Right ventricle myocardium superior (tissue), 1 donor: ENCODE measurements at regions not wholly inside any gene's neighbourhood (a gene's known extent, or its start where the extent isn't known, plus 50 kb on each side); places are given as distances from the start of the nearest gene placed in this dataset.
"Not testable (repeated sequence)": the region's sequence is repeated elsewhere in the genome, so short reads cannot be mapped to it uniquely, and the experiment has no call there.

ENCODE experiments used
- ATAC-seq: fragments of 200-7000 bp; cut with Tn5 transposase; one replicate; pipeline ENCODE4 v1.9.1; 2020; ENCODE audit warnings: mild to moderate bottlenecking; ENCODE audit not compliant: poor library complexity
- DNase-seq: peaks from one replicate; pipeline ENCODE4 v3.0.0-alpha.2; 2020
- intact Hi-C: fragments of 100-400 bp; cut with DNase I; formaldehyde crosslinking; loops from one replicate; pipeline ENCODE4 v1.11.2; 2022
- donor health status: DM: no; HTN: yes; CAD: no; lungs with severe emphysema.

DNA sequence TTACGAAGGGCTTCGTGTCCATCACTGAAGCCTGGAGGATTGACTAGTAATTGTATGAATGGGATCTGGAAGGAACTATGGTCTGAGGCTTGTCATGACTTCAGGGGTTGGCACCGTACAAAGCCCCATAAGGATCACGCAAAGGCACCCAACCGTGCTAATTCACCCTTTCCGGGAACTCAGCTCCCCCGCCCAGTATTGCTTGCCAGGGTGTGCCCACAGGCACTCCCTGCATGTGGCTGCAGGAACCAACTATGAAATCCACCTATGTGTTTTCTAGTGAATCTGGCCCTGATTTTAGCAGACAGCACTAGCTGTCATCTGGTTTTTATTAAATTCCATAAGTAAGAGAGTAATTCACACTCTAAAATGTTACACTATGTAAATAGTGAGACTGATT is 139.2 kb downstream of the TM2D1 start:
- intact Hi-C loops, result loop anchor here (10.0 kb wide), 1 partner anchor 101 kb away; no protein-coding TSS in a partner anchor
- ATAC-seq, result no peak
- no peak for DNase-seq

DNA sequence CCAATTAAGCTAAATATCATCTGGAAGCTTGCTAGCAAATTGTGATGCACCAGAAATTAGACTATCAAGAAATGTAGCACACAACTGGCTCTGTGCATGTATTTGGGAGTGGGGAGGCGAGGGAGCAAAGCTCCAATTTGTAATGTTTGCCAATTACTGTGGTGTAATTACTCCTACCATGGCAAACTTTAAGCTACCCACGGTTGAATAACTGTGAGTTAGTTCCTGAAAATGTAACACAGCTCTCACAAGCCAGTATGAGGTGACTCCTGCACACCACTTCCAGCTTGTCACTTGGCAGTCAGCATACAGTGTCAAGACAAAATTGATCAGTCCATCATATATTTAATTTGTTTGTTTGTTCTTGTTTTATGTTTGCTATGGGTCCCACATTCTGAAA is 141.2 kb downstream of the TM2D1 start:
- intact Hi-C loops, result loop anchor here (10.0 kb wide), 1 partner anchor 99 kb away; no protein-coding TSS in a partner anchor

DNA sequence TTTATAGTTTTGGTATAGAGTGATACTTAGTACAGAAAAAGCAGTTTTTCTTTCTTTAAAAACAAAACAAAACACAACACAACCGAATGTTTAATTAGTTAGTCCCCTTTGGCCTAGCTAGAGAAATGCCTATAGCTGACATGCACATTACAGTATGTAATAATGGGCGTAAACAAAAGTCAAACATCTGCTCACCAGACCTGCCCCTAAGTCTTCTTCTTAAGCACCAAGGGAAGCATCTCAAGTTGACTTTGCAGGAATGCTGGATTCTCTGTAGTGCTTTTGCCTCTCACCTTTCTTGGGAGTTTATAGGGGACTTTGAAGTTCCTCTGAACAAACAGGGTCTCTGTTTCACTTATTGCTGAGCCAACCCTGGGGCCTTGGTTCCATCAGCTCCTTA is 143.7 kb downstream of the TM2D1 start:
- intact Hi-C loops, result loop anchor here (10.0 kb wide), 1 partner anchor 96 kb away; no protein-coding TSS in a partner anchor
- no peak for DNase-seq
- ATAC-seq, result no peak

More for the DNA sequence above, 141.2 kb downstream of the TM2D1 start:
- ATAC-seq, result no peak
- no peak for DNase-seq

DNA sequence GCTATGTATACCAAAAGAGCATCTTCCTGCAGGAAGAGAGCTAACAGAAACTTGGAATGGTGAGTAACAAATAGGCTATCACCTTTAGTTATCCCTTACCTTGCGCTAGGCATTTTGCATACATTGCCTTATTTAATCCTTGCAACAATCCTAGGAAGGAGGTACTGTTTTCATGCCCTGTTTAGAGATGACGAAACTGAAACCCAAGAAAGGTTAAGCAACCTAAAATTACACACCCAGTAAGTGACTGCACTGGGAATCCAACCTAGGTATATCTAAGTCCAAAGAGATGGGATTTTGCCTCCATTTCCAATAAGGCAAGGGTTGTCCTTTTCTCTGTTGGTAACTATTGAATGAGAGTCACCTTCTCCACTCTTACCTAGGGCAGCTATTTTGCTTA is 144.5 kb downstream of the TM2D1 start:
- DNase-seq, result no peak
- intact Hi-C loops, result loop anchor here (10.0 kb wide), 1 partner anchor 96 kb away; no protein-coding TSS in a partner anchor
- no peak for ATAC-seq

DNA sequence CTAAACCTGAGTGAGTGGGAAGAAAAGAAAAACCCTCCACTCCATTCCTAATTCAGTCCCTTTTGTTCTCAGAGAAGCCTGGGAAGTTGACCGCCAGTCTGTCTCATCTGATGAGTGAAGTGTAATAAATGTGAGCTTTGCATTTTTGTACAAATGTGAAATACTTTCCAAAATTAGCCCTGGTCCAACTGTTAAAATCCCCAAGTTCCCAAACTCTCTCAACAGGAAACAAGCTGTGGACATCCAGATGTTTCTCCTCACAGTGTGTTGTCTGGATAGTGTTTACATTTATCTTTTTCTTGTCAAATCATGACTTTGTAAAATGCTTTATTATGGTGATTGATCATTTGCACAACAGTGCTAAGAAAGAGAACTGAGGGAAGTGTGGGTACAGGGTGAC is 145.1 kb downstream of the TM2D1 start:
- no peak for DNase-seq
- intact Hi-C loops, result loop anchor here (10.0 kb wide), 1 partner anchor 95 kb away; no protein-coding TSS in a partner anchor
- ATAC-seq, result peak; percentile 46

DNA sequence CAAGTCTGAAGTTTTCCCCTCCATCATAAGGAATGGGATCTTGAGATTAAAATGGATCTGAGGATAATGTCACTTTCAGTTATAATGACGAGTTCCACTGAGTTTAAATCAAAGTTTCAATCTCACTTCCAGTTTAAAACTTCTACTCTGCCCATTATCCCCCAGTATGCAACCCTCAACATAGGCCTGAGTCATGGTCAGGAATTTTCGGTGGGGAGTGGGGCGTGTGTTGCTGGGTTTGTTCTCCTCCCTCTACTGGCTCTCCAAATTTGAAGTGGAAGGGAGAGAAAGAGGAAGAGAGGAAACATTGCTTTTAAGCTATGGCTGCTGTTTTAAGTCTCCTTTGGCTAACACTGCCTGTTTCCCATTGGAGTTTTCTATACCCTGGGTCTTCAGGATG is 152.9 kb downstream of the TM2D1 start:
- ATAC-seq, result no peak
- no peak for DNase-seq

DNA sequence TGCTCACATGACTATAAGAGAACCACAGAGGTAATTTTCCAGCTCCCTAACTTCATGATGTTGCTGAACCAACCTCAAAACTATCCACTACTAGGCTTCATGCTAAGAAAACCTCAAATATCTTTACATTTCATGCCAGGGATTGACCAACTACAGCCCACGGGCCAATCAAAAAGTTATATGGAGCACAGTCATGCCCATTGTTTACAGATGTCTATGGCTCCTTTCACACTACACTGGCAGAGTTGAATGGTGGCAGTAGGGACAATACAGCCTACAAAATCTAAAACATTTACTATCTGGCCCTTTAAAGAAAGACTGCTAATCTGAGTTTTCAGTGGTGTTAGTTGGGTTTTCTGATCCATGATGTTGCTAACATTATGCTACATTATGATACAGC is 154.8 kb downstream of the TM2D1 start:
- intact Hi-C loops, result no loop called here
- no peak for DNase-seq
- no peak for ATAC-seq

More for the DNA sequence above, 152.9 kb downstream of the TM2D1 start:
- intact Hi-C loops, result no loop called here

DNA sequence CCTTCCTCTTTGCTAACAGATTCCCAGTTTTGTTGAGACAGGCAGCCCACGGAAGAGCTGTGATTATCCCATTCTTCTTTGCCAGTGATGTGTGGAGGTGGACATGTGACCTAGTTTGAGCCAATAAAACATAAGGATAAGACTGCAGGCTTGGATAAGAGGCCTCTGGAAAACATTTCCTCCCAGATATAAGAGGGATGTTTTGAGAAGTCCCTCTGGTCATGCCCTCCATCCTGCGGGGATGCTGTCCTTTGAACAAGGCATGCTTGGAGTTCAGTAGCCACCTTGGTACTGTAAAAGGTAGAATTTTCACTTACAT is 155.7 kb downstream of the TM2D1 start:
- ATAC-seq (no peak), DNase-seq (no peak)
- intact Hi-C loops, result no loop called here

DNA sequence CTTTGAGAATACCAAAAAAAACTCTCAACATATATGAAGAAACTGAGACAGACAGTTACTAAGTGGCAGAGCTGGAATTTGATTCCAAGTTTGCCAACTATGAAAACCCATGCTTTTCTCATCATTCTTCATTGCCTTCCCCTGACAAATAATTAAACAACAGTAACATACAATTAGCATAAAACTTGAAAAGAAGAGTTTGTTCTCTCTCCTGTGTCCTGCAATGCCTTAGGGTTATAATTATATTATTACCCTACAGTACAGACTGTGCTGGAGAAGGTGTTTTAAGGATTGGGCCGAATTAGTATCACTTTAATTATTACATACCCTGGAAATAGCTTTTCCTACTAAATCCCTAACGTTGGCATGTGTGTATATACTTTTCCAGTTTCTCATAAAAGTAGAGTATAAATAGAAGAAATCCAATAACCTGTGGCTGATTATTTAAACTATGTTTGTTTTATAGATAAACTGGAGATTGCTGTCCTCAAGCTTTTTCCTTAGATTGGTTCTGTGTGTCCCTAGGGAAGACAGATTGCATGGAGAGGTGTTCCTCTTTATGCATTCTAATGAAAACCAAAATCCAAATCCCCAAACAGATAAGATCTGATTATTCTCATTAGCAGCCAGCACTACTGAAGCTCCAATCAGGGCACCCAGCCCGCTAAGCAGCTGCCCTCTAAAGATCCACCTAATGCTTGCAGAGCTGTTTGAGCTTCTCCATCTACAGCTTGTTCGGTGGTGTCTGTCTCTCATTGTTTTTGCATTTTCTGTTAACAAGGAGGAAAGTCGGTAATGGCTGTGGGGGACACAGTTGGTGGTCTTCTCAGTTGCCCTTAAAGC is 156.3 kb downstream of the TM2D1 start:
- intact Hi-C loops, result no loop called here
- ATAC-seq, result no peak

DNA sequence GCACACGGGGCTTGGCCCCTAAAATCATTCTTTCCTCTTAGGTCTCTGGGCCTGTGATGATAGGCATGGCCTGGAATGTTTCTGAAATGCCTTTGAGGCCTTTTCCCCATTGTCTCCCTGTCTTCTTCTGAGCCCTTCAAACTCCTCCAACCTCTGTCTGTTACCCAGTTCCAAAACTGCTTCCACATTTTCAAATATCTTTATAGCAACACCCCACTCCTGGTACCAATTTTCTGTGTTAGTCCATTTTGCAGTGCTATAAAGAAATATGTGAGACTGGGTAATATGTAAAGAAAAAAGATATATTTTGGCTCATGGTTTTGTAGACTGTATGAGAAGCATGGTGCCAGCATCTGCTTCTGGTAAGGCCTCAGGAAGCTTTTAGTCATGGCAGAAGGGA is 158.8 kb downstream of the TM2D1 start:
- ATAC-seq, result no peak
- intact Hi-C loops, result no loop called here

More for the DNA sequence above, 156.3 kb downstream of the TM2D1 start:
- no peak for DNase-seq

DNA sequence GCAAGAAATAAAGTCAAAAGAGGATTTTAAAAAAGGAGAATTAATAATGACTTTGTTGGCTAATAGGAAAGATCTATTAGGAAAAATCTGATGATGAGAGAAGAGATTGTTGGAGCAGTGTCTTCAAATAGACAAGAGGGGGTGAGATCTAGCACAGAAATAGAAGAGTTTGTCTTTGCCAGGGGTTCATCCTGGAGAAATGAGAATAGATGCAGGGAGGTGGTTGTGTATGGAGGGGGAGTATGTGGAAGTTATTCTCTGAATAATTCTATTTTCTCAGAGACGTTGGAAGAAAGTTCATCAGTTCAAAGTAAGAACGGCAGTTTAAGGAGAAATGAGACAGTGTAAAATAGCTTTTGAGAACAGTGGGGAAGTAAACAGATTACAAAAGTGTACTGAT is 161.3 kb downstream of the TM2D1 start:
- intact Hi-C loops, result no loop called here

More for the DNA sequence above, 158.8 kb downstream of the TM2D1 start:
- DNase-seq, result no peak

DNA sequence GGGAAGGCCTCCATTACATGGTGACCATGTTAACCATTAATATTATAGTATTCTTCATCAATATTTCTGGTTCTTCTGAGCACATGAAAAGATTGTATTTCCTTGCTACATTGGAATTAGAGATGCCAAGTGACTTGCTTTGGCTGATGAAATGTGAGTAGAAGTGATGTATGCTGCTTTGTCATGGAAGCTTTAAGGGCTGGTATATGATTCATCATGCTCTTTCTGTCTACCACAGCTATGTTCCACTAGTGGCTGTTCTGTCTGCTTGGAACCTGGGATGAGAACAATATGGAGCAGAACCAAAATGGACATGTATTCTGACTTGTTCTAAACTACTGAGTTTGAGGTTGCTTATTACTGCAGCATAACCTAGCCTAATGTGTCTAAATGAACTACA is 163.3 kb downstream of the TM2D1 start:
- intact Hi-C loops, result no loop called here
- DNase-seq (no peak), ATAC-seq (no peak)

More for the DNA sequence above, 161.3 kb downstream of the TM2D1 start:
- ATAC-seq (no peak), DNase-seq (no peak)

DNA sequence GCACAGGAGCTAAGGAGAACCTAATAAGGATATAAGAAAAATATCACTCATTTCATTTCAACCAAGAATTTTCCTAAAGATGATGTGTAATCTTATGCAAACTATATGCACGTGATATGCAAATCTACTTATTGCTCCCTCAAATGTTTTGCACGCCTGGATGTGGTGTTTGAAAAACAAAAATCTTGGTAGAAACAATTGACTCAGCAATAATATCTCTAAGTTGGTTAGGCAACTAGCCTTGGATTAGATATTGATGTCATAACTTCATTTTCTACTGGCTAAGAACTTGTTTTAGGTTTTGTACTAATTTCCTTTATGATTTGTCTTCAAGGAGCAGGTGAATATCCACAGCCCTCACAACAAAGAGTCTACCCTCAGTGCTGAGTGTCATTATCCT is 164.6 kb downstream of the TM2D1 start:
- DNase-seq (no peak), ATAC-seq (no peak)
- intact Hi-C loops, result no loop called here

DNA sequence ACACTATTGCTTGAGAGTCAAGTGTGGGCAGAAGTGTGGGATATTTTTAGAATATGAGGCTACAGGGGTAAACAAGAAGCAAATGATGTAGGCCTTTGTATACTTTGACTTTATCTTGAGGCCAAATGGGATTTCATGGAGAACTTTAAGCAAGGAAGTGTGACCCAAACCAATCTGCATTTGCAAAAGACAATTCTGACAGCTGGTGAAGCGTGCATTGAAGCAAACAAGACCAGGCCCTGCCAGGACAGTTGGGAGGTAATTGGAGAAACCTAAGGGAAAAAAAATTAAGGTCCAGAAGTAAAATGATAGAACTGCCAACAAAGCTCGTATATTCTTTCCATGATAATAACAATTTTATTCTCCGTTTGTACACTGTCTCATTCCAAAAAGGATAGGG is 168.3 kb downstream of the TM2D1 start:
- intact Hi-C loops, result no loop called here
- ATAC-seq (no peak), DNase-seq (no peak)

DNA sequence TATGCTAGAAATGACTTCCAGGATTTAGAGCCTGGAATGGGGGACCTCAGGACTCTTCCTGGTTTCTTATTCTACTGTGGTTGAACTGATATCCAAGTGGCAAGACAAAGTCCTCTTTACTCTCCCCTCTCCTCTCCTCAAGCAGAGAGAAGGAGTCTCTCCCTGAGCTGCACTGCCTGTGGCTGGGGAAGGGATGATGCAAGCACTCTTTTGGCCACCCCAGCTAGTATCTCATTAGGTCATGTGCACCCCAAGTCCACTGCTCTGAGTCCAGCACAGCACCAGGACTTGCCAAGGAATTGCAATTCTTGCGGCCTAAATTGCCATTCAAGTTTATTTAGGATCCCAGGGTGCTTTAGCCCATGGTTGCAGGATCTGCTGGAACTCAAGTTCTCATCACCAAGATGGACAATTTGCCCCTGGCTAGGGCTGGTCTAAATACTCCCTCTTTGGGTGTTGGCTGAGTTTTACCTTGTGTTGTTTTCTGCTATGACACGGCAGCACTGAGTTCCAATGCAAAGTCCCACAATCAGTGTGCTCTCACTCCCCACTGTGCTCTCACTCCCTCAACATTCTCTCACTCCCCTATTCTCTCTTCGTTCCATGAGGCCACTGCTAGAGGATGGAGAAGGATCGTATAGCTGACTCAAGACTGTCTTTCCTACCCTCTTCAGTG is 172.2 kb downstream of the TM2D1 start:
- intact Hi-C loops, result no loop called here
- no peak for ATAC-seq

DNA sequence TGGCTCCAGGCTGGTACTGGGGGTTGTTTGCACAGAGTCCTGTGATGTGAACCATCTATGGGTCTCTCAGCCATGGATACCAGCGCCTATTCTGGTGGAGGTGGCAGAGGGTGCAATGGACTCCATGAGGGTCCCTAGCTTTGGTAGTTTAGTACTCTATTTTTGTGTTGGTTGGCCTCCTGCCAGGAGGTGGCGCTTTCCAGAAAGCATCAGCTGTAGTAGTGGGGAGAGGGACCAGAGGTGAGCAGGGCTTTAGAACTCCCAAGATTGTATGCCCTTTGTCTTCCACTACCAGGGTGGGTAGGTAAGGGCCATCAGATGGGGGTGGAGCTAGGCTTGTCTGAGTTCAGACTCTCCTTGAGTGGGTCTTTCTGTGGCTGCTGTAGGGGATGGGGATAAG is 177.6 kb downstream of the TM2D1 start:
- DNase-seq, intact Hi-C loops, ATAC-seq: not testable (repeated sequence)

More for the DNA sequence above, 172.2 kb downstream of the TM2D1 start:
- no peak for DNase-seq

DNA sequence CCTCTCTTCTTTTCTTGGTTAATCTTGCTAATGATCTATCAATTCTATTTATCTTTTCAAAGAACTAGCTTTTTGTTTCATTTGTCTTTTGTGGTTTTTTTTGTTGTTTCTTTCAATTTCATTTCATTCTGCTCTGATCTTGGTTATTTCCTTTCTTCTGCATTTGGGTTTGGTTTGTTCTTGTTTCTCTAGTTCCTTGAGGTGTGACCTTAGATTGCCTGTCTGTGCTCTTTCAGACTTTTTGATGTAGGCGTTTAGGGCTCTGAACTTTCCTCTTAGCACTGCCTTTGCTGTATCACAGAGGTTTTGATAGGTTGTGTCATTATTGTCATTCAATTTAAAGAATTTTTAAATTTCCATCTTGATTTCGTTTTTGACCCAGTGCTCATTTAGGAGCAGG is 180.1 kb downstream of the TM2D1 start:
- ATAC-seq, DNase-seq, intact Hi-C loops: not testable (repeated sequence)

DNA sequence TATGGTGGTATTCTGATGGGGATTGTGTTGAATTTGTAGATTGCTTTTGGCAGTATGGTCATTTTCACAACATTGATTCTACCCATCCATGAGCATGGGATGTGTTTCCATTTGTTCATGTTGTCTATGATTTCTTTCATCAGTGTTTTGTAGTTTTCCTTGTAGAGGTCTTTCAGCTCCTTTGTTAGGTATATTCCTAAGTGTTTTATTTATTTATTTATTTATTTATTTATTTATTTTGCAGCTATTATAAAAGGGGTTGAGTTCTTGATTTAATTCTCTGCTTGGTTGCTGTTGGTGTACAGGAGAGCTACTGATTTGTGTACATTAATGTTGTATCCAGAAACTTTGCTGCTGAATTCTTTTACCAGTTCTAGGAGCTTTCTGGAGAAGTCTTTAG is 181.4 kb downstream of the TM2D1 start:
- intact Hi-C loops, ATAC-seq, DNase-seq: not testable (repeated sequence)

DNA sequence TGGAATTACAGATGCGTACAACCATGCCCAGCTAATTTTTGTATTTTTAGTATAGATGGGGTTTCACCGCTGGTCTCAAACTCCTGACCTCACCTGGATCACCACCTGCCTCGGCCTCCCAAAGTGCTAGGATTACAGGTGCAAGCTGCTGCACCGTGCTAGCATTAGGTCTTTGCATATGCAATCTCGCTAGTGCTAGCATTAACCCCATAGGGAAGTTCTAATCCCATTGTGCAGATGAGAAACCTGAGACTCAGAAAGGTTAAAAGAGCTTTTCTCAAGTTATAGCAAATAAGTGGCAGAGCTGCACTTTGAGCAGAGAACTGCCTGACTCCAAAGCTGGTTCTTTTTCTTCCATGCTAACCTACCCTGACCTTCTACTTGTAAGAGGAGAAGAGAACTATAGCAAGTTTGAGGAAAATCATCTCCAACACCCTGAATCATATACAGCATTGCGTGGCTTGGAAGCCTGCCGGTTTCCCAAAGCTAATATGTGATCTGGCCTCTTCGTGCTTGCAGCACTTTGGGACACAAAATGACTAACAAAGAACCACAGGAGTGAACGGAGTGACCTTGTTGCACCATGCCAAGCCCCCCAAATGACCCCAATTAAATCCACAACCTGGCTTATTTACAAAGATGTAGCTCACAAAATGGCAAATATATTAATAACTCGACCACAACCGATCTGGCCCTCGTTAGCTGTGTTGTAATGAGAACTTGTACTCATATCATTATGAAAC is 185.1 kb downstream of the TM2D1 start:
- DNase-seq (no peak), ATAC-seq (no peak)
- intact Hi-C loops, result no loop called here
